Tongue (tissue), 1 donor: ENCODE measurements at regions not wholly inside any gene's neighbourhood (a gene's known extent, or its start where the extent isn't known, plus 50 kb on each side); places are given as distances from the start of the nearest gene placed in this dataset.
"Not testable (repeated sequence)": the region's sequence is repeated elsewhere in the genome, so short reads cannot be mapped to it uniquely, and the experiment has no call there.

Experiments
- DNase-seq: peaks from one replicate; pipeline ENCODE4 v3.0.0-alpha.2; 2015

GRCh38 chr11:23765682-23766252 is 731.1 kb upstream of the LUZP2 start:
- no peak for DNase-seq

- no peak for DNase-seq
These were observed 729.3 kb upstream of the LUZP2 start for GRCh38 chr11:23767576-23767975.

- no peak for DNase-seq
These were observed 727.6 kb upstream of the LUZP2 start for GRCh38 chr11:23769214-23769613.

GRCh38 chr11:23772081-23772480 is 724.8 kb upstream of the LUZP2 start:
- DNase-seq: peak; percentile 32

GRCh38 chr11:23778971-23779370 is 717.9 kb upstream of the LUZP2 start:
- DNase-seq: no peak

GRCh38 chr11:23780231-23780630 is 716.6 kb upstream of the LUZP2 start:
- DNase-seq: no peak

GRCh38 chr11:23781803-23782560 is 714.9 kb upstream of the LUZP2 start:
- DNase-seq: no peak

- DNase-seq: not testable (repeated sequence)
These were observed 709.9 kb upstream of the LUZP2 start for GRCh38 chr11:23786974-23787373.

GRCh38 chr11:23789200-23789853 is 707.5 kb upstream of the LUZP2 start:
- no peak for DNase-seq

GRCh38 chr11:23789938-23790371 is 706.9 kb upstream of the LUZP2 start:
- no peak for DNase-seq

GRCh38 chr11:23797624-23798419 is 699.0 kb upstream of the LUZP2 start:
- DNase-seq: no peak

- not testable (repeated sequence) for DNase-seq
These were observed 662.5 kb upstream of the LUZP2 start for GRCh38 chr11:23834306-23834705.

- no peak for DNase-seq
These were observed 659.9 kb upstream of the LUZP2 start for GRCh38 chr11:23836981-23837380.

- DNase-seq: no peak
These were observed 656.0 kb upstream of the LUZP2 start for GRCh38 chr11:23840872-23841271.

GRCh38 chr11:23846902-23847422 is 649.9 kb upstream of the LUZP2 start:
- DNase-seq: no peak

GRCh38 chr11:23851216-23851615 is 645.6 kb upstream of the LUZP2 start:
- peak; percentile 55 for DNase-seq

- DNase-seq: peak; percentile 21
These were observed 640.2 kb upstream of the LUZP2 start for GRCh38 chr11:23856654-23857053.

GRCh38 chr11:23859087-23859486 is 637.8 kb upstream of the LUZP2 start:
- DNase-seq: no peak

GRCh38 chr11:23861615-23862014 is 635.2 kb upstream of the LUZP2 start:
- no peak for DNase-seq

- no peak for DNase-seq
These were observed 631.4 kb upstream of the LUZP2 start for GRCh38 chr11:23865341-23865975.

GRCh38 chr11:23866641-23867040 is 630.2 kb upstream of the LUZP2 start:
- DNase-seq: no peak

- DNase-seq: no peak
These were observed 627.2 kb upstream of the LUZP2 start for GRCh38 chr11:23869671-23870070.
